ENCODE measurements at regions not wholly inside any gene's neighbourhood (a gene's known extent, or its start where the extent isn't known, plus 50 kb on each side); places are given as distances from the start of the nearest gene placed in this dataset.

DNA sequence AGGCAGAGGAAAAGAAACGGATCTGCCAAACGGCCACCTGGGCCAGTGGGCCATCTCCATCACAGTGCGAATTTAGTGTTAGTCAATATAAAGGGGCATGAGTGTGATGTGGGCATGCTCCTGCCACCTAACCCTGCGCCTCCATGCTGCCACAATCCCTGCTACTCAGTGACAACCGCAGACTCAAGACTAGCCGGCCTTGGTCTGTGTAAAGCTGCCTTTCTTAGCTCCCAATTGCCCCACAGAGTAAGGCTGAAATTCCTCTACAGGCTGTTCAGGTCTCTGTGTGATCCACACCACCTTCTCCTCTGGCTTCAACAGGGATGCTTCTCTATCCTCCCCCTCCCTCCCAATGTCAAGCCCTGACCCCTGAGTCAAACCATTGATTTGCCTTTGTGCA lies 269.7 kb downstream of the XXYLT1 start:
- DNase-seq (ENCODE audit: low read depth, low spot score): no peak
- ChIA-PET POLR2A (interaction anchor here (1.2 kb wide), 1 partner anchor 16 kb away, joined by 3 read pairs; no protein-coding TSS in a partner anchor), CTCF (interaction anchor here (1.6 kb wide), 1 partner anchor 13 kb away, joined by 5 read pairs; no protein-coding TSS in a partner anchor)
- Histone ChIP-seq H3K27ac (ENCODE audit: low read depth, low read length) (no peak overlapping the region), H3K4me3 (ENCODE audit: low read depth, low read length) (no peak overlapping the region), H3K27me3 (ENCODE audit: control insufficient read depth, insufficient read depth, low read length) (peaks cover 50% of the 10 kb centered on the region), H3K9me3 (ENCODE audit: control insufficient read depth, insufficient read depth, low read length) (no peaks in the 10 kb centered on the region; the same call in 1 of the 2 replicates)
- TF ChIP-seq, protein P1, sequence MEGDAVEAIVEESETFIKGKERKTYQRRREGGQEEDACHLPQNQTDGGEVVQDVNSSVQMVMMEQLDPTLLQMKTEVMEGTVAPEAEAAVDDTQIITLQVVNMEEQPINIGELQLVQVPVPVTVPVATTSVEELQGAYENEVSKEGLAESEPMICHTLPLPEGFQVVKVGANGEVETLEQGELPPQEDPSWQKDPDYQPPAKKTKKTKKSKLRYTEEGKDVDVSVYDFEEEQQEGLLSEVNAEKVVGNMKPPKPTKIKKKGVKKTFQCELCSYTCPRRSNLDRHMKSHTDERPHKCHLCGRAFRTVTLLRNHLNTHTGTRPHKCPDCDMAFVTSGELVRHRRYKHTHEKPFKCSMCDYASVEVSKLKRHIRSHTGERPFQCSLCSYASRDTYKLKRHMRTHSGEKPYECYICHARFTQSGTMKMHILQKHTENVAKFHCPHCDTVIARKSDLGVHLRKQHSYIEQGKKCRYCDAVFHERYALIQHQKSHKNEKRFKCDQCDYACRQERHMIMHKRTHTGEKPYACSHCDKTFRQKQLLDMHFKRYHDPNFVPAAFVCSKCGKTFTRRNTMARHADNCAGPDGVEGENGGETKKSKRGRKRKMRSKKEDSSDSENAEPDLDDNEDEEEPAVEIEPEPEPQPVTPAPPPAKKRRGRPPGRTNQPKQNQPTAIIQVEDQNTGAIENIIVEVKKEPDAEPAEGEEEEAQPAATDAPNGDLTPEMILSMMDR (IDR thresholded peaks at IDR 0.05; ENCODE audit: low read depth, low read length): no peak

DNA sequence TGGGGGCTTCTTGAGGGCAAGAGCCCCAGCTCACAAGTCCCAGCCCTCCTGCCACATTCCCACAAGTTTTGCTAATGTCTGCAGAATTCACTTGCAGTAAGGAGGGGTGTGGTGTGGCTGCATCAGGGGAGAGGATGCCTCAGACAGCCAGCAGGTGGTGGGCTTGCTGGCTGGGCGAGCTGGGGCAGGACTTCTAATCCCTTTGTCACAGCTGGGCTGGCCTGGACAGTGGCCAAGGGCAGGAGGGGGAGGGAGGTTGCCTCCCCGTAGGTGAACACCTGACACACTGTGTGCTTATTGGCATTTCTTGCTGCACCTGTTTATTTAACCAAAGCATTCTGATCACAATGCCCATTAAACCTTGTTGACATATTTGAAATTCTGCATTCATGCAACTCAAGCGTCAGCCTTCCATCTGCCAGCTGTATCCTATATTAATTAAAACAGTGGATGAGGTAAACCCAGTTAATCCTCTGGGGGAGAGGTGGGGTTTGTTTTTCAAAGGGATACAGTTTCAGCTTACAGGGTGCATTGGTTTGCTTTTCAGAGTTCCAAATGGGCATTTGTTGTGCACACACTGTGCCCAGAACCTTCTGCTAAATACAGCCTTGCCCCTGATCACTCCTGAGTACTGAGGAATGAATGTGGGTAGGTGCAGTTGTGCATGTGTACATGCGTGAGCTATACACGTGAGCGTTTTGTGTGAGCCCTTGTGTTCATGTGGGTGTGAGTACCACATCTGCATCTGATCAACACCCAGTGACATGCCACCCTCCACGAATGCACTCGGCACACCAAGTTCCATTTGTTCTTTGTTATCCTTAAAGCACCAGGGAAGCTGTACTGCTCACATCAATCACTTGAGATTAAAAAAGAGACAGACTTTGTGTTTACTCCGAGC lies 268.7 kb downstream of the XXYLT1 start:
- H3K27ac ChIP-seq (ENCODE audit: low read depth, low read length): no peak overlapping the region
- TF ChIP-seq, protein P1 (IDR thresholded peaks at IDR 0.05; ENCODE audit: low read depth, low read length): peak; percentile 63
- ChIA-PET CTCF (interaction anchor here (0.7 to 2.6 kb wide), 5 partner anchors 12 to 319 kb away, joined by 3 to 11 read pairs (median 5); no protein-coding TSS in a partner anchor), POLR2A (interaction anchor here (0.9 to 1.2 kb wide), 2 partner anchors 17 to 256 kb away, joined by 3 read pairs; no protein-coding TSS in a partner anchor)
- H3K9me3 ChIP-seq (ENCODE audit: control insufficient read depth, insufficient read depth, low read length): no peaks in the 10 kb centered on the region; the same call in 1 of the 2 replicates
- H3K27me3 ChIP-seq (ENCODE audit: control insufficient read depth, insufficient read depth, low read length): peaks cover 56% of the 10 kb centered on the region
- H3K4me3 ChIP-seq (ENCODE audit: low read depth, low read length): no peak overlapping the region
- no peak for DNase-seq (ENCODE audit: low read depth, low spot score)

DNA sequence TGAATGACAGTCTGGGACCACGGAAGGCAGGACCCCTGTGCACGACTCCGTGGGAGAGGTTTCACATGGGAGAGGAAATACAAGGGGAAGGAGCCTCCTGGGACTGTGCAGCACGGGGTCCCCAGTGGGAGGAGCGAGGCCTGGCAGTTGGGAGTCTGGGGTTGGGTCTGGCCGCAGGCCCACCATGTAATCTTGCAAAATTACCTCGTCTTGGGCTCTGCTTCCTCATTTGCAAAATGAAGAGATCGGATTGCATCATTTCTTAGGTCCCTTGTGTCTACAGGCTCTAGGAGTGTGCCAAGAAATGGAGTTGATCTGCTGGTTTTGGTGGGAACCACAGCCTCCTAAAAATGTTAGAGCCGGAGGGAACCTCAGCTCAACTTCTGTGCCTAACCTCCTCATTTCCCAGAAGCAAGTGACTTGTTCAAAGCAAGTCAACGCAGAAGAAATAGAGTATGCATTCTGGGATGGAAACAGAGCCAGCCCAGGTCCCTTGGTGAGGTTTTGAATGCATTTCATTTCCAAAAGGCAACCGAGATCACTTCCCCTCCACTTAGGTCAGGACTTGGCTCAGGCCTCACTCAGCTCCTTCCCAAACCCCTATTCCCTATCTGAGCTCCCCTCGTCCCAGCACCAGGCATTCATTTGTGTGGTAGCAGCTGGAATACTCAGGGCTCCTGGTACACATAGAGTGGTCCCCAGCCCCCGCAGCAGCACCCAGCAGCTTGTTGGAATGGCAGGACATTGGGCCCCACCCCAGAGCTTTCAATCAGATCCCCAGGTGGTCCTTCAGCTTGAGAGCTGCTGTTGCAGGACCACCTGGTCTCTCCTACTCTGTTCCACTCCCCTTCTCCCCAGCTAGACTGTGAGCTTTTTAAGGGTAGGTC lies 267.7 kb downstream of the XXYLT1 start:
- ChIA-PET CTCF (interaction anchor here (0.7 to 2.6 kb wide), 5 partner anchors 11 to 321 kb away, joined by 3 to 11 read pairs (median 5); no protein-coding TSS in a partner anchor), POLR2A (no interaction called here)
- TF ChIP-seq, protein P1 (IDR thresholded peaks at IDR 0.05; ENCODE audit: low read depth, low read length): no peak
- no peak for DNase-seq (ENCODE audit: low read depth, low spot score)
- Histone ChIP-seq H3K27me3 (ENCODE audit: control insufficient read depth, insufficient read depth, low read length) (peaks cover 57% of the 10 kb centered on the region), H3K9me3 (ENCODE audit: control insufficient read depth, insufficient read depth, low read length) (no peaks in the 10 kb centered on the region; the same call in 1 of the 2 replicates), H3K4me3 (ENCODE audit: low read depth, low read length) (no peak overlapping the region), H3K27ac (ENCODE audit: low read depth, low read length) (no peak overlapping the region)

DNA sequence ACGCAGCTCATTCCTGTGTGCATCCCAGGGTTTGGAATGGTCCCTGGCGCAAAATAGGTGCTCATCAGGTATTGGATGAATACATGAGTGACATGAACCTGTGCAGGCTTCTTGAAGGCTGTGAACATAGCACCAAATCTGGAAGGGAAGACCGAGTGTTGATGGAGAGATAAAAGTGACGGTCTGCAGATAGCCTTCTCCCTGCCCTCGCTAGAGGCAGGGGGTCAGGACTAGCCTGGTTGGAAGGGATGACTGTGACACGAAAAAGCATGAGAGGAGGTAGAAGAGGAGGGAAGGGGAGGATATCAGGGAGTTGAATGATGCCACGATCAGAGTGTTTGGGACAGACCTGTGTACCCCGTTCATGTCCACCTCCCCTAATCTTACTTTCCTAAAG lies 267.1 kb downstream of the XXYLT1 start:
- CTCF ChIA-PET: interaction anchor here (2.6 kb wide), 1 partner anchor 321 kb away, joined by 11 read pairs; no protein-coding TSS in a partner anchor
- POLR2A ChIA-PET: no interaction called here

More for the DNA sequence above, 267.1 kb downstream of the XXYLT1 start:
- Histone ChIP-seq H3K27ac (ENCODE audit: low read depth, low read length) (no peak overlapping the region), H3K4me3 (ENCODE audit: low read depth, low read length) (no peak overlapping the region), H3K27me3 (ENCODE audit: control insufficient read depth, insufficient read depth, low read length) (peaks cover 54% of the 10 kb centered on the region), H3K9me3 (ENCODE audit: control insufficient read depth, insufficient read depth, low read length) (no peaks in the 10 kb centered on the region; the same call in 1 of the 2 replicates)
- DNase-seq (ENCODE audit: low read depth, low spot score): no peak
- TF ChIP-seq, protein P1 (IDR thresholded peaks at IDR 0.05; ENCODE audit: low read depth, low read length): no peak

Measured in AG04450 (cell line).